ENCODE measurements at regions not wholly inside any gene's neighbourhood (a gene's known extent, or its start where the extent isn't known, plus 50 kb on each side); places are given as distances from the start of the nearest gene placed in this dataset.

- no peak for TF ChIP-seq POLR2A (IDR thresholded peaks at IDR 0.05)
- TF ChIP-seq CTCF (IDR thresholded peaks at IDR 0.05): no peak
- TF ChIP-seq POLR2AphosphoS5 (IDR thresholded peaks at IDR 0.05): no peak
- TF ChIP-seq EP300 (IDR thresholded peaks at IDR 0.05): no peak
These were observed 829.1 kb upstream of the MGAT4C start for GRCh38 chr12:87085286-87085685.

Measured in upper lobe of left lung (tissue), 4 donors.